ENCODE measurements at regions not wholly inside any gene's neighbourhood (a gene's known extent, or its start where the extent isn't known, plus 50 kb on each side); places are given as distances from the start of the nearest gene placed in this dataset.

GRCh38 chrX:19194285-19195242, 72.3 kb upstream of the ADGRG2 start:
- peak; percentile 28 for TF ChIP-seq CTCF (IDR thresholded peaks at IDR 0.05; ENCODE audit: low read depth, low read length, missing control alignments)
- peak overlapping the region; percentile 30; the same call in 1 of the 2 replicates for H3K4me3 ChIP-seq (ENCODE audit: low read depth, low read length)
- no peak for DNase-seq (ENCODE audit: low read depth)

GRCh38 chrX:19195243-19195610, 73.0 kb upstream of the ADGRG2 start:
- TF ChIP-seq CTCF (IDR thresholded peaks at IDR 0.05; ENCODE audit: low read depth, low read length, missing control alignments): no peak
- DNase-seq (ENCODE audit: low read depth): no peak
- no peak overlapping the region for H3K4me3 ChIP-seq (ENCODE audit: low read depth, low read length)

- DNase-seq (ENCODE audit: low read depth): no peak
- no peak for TF ChIP-seq CTCF (IDR thresholded peaks at IDR 0.05; ENCODE audit: low read depth, low read length, missing control alignments)
- H3K4me3 ChIP-seq (ENCODE audit: low read depth, low read length): no peak overlapping the region
Observed at GRCh38 chrX:19198473-19198872, 76.2 kb upstream of the ADGRG2 start.

DNA sequence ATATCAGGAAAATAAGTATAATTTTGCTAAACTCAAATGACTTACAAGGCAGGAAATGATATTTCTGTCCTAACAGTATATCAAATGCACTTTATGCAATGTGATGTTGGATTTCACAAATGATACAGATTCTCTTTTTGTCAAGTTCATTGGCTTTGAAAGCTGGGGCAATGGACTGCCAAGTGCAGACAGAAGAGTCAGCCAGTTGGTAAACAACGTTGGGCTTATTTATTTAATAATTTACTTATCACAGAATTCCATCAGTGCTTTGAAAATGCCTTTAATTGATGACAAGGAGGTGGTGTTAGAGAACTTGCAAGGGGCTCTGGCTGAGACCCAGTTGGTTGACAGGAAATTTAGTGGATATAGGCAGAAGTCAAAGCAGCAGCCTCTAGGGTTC, 79.9 kb upstream of the ADGRG2 start:
- DNase-seq (ENCODE audit: low read depth): no peak

GRCh38 chrX:19204636-19205035, 82.4 kb upstream of the ADGRG2 start:
- DNase-seq (ENCODE audit: low read depth): no peak
- TF ChIP-seq CTCF (IDR thresholded peaks at IDR 0.05; ENCODE audit: low read depth, low read length, missing control alignments): no peak
- no peak overlapping the region for H3K4me3 ChIP-seq (ENCODE audit: low read depth, low read length)

More for the DNA sequence above, 79.9 kb upstream of the ADGRG2 start:
- TF ChIP-seq CTCF (IDR thresholded peaks at IDR 0.05; ENCODE audit: low read depth, low read length, missing control alignments): no peak
- H3K4me3 ChIP-seq (ENCODE audit: low read depth, low read length): no peak overlapping the region

DNA sequence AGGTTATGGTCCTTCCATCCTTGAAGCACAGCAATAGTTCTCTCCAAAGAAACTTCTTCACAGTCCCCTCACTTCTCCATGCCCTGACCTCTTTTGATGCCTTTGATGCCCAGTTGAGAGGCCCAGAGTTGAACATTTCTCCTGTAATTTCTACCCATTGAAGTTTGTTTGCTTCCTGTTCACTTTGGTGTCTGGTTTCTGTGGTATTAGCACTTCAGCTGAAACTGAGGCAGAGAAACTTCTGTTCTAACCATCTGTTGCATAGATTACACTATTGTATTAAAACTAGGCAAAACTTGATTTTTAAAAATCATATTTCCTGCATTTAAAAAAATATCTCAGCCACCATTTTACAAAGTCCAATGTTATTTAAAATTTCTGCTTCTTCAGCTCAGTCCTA, 89.8 kb upstream of the ADGRG2 start:
- no peak overlapping the region for H3K4me3 ChIP-seq (ENCODE audit: low read depth, low read length)

More for the DNA sequence above, 89.8 kb upstream of the ADGRG2 start:
- DNase-seq (ENCODE audit: low read depth): no peak
- no peak for TF ChIP-seq CTCF (IDR thresholded peaks at IDR 0.05; ENCODE audit: low read depth, low read length, missing control alignments)

Measured in GM12864 (cell line).